ENCODE measurements at regions not wholly inside any gene's neighbourhood (a gene's known extent, or its start where the extent isn't known, plus 50 kb on each side); places are given as distances from the start of the nearest gene placed in this dataset.
A peak's percentile ranks its signal among the peaks of the same experiment; 100 is the strongest.

DNA sequence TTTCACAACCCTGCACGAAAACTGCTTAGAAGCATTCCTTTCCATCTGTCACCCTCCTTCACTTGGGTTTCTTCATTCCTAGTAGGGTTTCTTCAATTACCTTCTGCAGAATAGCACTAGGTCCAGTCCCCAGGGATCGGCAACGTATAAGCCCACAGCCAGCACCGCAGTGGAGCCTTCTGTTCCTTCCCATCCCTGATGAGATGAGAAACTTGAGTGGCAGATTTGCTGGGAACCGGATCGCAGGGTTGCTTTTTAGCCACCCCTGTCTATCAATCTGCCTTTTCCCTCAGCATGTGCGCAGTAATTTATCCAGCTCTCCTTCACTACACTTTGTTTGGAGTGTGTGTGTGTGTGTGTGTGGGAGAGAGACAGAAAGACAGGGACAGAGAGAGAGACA is 94.2 kb downstream of the CD8B2 start:
- no peak overlapping the region for H3K4me3 ChIP-seq (ENCODE audit: low read depth, low read length)
- no peak for DNase-seq (ENCODE audit: low read depth)
- no peak for TF ChIP-seq CTCF (IDR thresholded peaks at IDR 0.05; ENCODE audit: insufficient read depth, low read depth, low read length)

DNA sequence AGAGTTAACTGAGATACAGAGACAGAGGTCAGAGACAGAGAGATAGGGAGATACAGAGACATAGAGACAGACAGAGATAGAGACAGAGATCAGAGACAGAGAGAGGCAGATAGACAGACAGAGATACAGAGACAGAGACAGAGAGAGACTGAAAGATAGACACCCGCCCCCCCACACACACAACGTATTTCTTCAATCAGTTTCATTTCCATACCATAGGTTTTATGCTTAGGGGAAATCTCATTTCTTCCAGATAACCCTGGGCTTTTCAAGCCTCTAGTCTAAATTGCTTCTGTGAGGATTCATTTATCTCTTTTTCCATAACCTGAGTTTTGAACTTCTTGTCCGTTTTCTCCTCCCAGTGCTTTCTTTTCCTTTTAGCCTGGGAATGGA is 94.6 kb downstream of the CD8B2 start:
- no peak for TF ChIP-seq CTCF (IDR thresholded peaks at IDR 0.05; ENCODE audit: insufficient read depth, low read depth, low read length)
- H3K4me3 ChIP-seq (ENCODE audit: low read depth, low read length): peak overlapping the region; percentile 50
- no peak for DNase-seq (ENCODE audit: low read depth)

- peak; percentile 94 for TF ChIP-seq CTCF (IDR thresholded peaks at IDR 0.05; ENCODE audit: insufficient read depth, low read depth, low read length)
- peak; percentile 74 for DNase-seq (ENCODE audit: low read depth)
- peak overlapping the region; percentile 50 for H3K4me3 ChIP-seq (ENCODE audit: low read depth, low read length)
Observed at GRCh38 chr2:106582148-106583143, 95.3 kb downstream of the CD8B2 start.

- no peak for DNase-seq (ENCODE audit: low read depth)
- TF ChIP-seq CTCF (IDR thresholded peaks at IDR 0.05; ENCODE audit: insufficient read depth, low read depth, low read length): no peak
- no peak overlapping the region for H3K4me3 ChIP-seq (ENCODE audit: low read depth, low read length)
Observed at GRCh38 chr2:106584304-106584954, 97.3 kb downstream of the CD8B2 start.

DNA sequence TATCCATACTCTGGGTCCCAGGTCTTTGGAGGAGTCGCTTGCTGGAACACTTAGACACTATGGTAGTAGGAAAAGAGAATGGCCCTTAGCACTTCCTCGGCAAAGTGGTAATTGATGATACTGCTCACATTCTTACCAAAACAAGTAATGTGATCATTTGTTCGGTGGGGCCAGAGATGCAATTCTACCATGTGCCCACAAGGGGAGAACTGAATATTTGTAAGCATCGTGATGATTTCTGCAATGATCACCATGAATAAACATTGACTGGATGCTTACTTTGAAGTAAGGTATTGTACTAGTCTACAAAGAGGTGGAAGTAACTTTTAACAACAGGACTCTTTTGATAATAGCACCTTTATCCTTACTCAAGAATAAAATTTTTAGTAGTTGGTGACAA is 109.7 kb downstream of the CD8B2 start:
- DNase-seq (ENCODE audit: low read depth): no peak
- peak; percentile 56 for TF ChIP-seq CTCF (IDR thresholded peaks at IDR 0.05; ENCODE audit: insufficient read depth, low read depth, low read length)
- no peak overlapping the region for H3K4me3 ChIP-seq (ENCODE audit: low read depth, low read length)

DNA sequence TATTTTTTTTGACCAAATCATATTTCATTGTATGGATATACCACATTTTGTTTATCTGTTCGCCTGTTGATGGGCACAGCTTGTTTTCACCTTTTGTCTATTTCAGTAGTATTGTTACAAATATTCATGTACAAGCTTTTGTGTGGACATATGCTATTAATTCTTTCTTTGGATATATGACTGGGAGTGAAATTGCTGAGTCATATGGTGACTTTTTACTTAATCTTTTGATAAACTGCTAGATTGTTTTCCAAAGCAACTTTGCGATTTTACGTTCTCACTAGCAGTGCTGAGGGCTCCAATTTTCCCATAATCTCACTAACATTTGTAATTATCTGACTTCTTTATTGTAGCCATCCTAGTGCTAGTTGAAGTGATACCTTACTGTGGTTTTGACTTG is 112.4 kb downstream of the CD8B2 start:
- no peak for TF ChIP-seq CTCF (IDR thresholded peaks at IDR 0.05; ENCODE audit: insufficient read depth, low read depth, low read length)
- H3K4me3 ChIP-seq (ENCODE audit: low read depth, low read length): no peak overlapping the region
- no peak for DNase-seq (ENCODE audit: low read depth)

All from fibroblast of villous mesenchyme (primary cell).